Kidney (tissue), 13 donors: ENCODE measurements at regions not wholly inside any gene's neighbourhood (a gene's known extent, or its start where the extent isn't known, plus 50 kb on each side); places are given as distances from the start of the nearest gene placed in this dataset.

ENCODE experiments used
- DNase-seq, 5 donors: peaks; one replicate each; pipeline ENCODE4 v3.0.0-alpha.2; 2013 to 2020
- FAIRE-seq: peaks from 2 replicates; lab custom pipeline; 2012; peaks lifted over from hg19 to GRCh38; lab: Jason Lieb, UNC
- H3K27ac ChIP-seq, 2 donors: one replicate each; pipeline ENCODE4 v1.7.0; 2013; ENCODE audit warnings: low read depth in 2 of 2, low read length in 2 of 2, inconsistent platforms in 1 of 2
- H3K27me3 ChIP-seq: one replicate; pipeline ENCODE4 v1.7.1; 2013; ENCODE audit warnings: low read length, inconsistent platforms; ENCODE audit not compliant: control insufficient read depth, insufficient read depth
- H3K36me3 ChIP-seq, 3 donors: one replicate each; pipeline versions ENCODE4 v1.7.0 to v1.7.1; 2013; ENCODE audit warnings: low read length in 3 of 3, control low read depth in 1 of 3, inconsistent platforms in 1 of 3; ENCODE audit not compliant: insufficient read depth in 3 of 3, control insufficient read depth in 2 of 3
- H3K4me1 ChIP-seq, 3 donors: one replicate each; pipeline versions ENCODE4 v1.7.0 to v1.7.1; 2013; ENCODE audit warnings: low read length in 3 of 3, inconsistent platforms in 1 of 3, low read depth in 1 of 3; ENCODE audit not compliant: control insufficient read depth in 2 of 3, insufficient read depth in 2 of 3
- H3K4me3 ChIP-seq, 3 donors: one replicate each; pipeline versions ENCODE4 v1.7.0 to v1.8.1; 2013; ENCODE audit warnings: low read length in 3 of 3, control low read depth in 1 of 3, inconsistent platforms in 1 of 3
- H3K9ac ChIP-seq, 3 donors: one replicate each; pipeline versions ENCODE4 v1.7.0 to v1.7.1; 2013; ENCODE audit warnings: low read length in 3 of 3, control low read depth in 1 of 3, inconsistent platforms in 1 of 3
- H3K9me3 ChIP-seq, 3 donors: one replicate each; pipeline versions ENCODE4 v1.7.0 to v1.7.1; 2013; ENCODE audit warnings: low read length in 3 of 3, control low read depth in 1 of 3, inconsistent platforms in 1 of 3; ENCODE audit not compliant: control insufficient read depth in 2 of 3, insufficient read depth in 1 of 3
- intact Hi-C: fragments of 100-400 bp; cut with DNase I; formaldehyde crosslinking; loops from one replicate; pipeline ENCODE4 v1.11.1; 2022
- TF ChIP-seq, protein P1 (sequence below): IDR thresholded peaks from 3 replicates; pipeline ENCODE4 v1.5.1; 2012; ENCODE audit warnings: mild to moderate bottlenecking, moderate library complexity, borderline replicate concordance; ENCODE audit not compliant: insufficient read depth; ENCODE audit errors: extremely low read depth
- donor health status: control.
- donor health status: control.
- donor health status: control.
- donor health status: control.
- donor health status: control.
- donor health status: DM: yes; HTN: yes; CAD: no.
- donor health status: Normal renal cell carcinoma (clear cell type).

DNA sequence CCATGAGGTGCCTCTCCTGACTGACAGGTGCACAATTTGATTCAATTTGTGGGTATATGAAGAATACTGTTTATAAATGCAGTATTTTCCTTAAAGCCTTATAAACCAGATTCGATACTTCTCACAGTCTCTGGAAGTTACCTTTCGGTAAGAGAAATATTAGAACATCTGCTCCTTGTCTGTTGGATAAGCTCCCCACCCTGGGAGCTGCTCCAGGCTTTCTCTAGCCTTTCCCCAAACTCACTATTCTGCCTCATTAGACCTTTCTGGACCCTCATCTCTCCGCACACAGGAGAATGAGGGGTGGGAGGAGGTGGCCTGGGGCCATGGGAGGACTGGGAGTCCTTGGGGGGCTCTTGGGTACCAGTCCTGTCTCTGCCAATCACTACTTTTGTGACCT, 59.8 kb upstream of the TBC1D21 start:
- Histone ChIP-seq H3K4me1 (no peaks in the 10 kb centered on the region), H3K27me3 (no peaks in the 10 kb centered on the region), H3K9me3 (no peaks in the 10 kb centered on the region), H3K4me3 (no peak overlapping the region), H3K9ac (no peak overlapping the region), H3K27ac (no peak overlapping the region), H3K36me3 (no peaks in the 10 kb centered on the region)
- TF ChIP-seq, protein P1, sequence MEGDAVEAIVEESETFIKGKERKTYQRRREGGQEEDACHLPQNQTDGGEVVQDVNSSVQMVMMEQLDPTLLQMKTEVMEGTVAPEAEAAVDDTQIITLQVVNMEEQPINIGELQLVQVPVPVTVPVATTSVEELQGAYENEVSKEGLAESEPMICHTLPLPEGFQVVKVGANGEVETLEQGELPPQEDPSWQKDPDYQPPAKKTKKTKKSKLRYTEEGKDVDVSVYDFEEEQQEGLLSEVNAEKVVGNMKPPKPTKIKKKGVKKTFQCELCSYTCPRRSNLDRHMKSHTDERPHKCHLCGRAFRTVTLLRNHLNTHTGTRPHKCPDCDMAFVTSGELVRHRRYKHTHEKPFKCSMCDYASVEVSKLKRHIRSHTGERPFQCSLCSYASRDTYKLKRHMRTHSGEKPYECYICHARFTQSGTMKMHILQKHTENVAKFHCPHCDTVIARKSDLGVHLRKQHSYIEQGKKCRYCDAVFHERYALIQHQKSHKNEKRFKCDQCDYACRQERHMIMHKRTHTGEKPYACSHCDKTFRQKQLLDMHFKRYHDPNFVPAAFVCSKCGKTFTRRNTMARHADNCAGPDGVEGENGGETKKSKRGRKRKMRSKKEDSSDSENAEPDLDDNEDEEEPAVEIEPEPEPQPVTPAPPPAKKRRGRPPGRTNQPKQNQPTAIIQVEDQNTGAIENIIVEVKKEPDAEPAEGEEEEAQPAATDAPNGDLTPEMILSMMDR: no peak
- DNase-seq (no peak), FAIRE-seq (no peak)
- intact Hi-C loops: no loop called here

DNA sequence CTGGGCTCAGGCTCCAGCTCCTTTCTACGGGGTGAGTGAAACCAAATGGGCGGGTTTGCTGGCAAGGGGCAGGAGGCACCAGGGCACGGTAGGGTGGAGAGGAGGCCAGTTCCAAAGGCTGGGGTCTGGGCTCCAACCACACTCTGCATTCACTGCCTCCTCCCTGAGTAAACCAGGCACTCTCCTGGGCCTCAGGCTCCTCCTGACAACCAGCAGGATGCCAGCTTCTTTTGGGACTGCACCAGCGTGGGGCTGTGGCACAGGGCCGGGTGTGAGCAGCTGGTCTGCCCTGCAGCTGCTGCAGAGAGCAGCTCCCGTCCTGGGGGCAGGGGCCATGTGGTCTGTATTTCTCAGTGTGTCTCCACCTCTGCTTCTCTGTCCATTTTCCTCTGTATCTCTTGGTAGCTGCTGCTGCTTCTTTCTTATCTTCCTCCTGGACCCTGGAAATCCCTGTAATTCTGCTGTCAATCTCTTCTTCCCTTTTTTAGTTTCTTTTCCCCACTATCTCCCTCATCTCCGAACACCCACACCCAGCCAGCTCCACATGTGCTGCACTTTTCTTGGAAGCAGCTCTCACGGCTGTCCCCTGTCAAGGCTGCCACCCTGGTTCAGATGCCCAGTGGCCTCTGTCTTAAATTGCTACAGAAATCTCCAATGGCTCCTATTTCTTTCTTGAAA, 54.9 kb upstream of the TBC1D21 start:
- TF ChIP-seq, protein P1: no peak
- DNase-seq (no peak), FAIRE-seq (no peak)
- intact Hi-C loops: no loop called here
- H3K9ac ChIP-seq: no peak overlapping the region
- no peaks in the 10 kb centered on the region for H3K36me3 ChIP-seq
- H3K4me1 ChIP-seq: no peaks in the 10 kb centered on the region
- no peak overlapping the region for H3K27ac ChIP-seq
- no peaks in the 10 kb centered on the region for H3K27me3 ChIP-seq
- H3K4me3 ChIP-seq: no peak overlapping the region
- H3K9me3 ChIP-seq: peaks cover 0 to 6% (median 0%) of the 10 kb centered on the region in 3 donors

DNA sequence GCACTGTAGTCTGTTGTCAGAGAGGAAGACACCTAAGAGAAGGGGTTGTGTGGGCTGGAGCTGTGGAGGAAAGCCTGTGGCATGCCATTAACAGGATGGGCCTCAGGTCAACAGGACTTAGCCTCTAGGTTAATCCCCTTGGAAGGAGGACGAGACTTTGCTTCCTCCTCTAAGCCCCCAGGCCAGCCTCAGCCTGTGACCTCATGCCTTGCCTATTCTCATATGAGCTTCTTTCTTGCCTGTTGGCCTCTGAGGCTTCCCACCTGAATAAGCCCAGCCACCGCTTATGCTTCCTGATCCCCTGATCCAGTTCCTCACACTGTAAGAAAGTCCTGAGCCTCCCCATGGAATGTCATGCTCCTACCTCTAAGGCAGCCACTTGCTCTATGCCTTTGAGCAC, 52.2 kb upstream of the TBC1D21 start:
- no peak for FAIRE-seq

More for the DNA sequence above, 52.2 kb upstream of the TBC1D21 start:
- Histone ChIP-seq H3K9ac (no peak overlapping the region), H3K27ac (no peak overlapping the region), H3K36me3 (no peaks in the 10 kb centered on the region), H3K27me3 (no peaks in the 10 kb centered on the region), H3K4me1 (no peaks in the 10 kb centered on the region), H3K4me3 (no peak overlapping the region), H3K9me3 (peaks cover 0 to 6% (median 0%) of the 10 kb centered on the region in 3 donors)
- TF ChIP-seq, protein P1: no peak
- no peak for DNase-seq
- intact Hi-C loops: no loop called here
